CD14-positive monocyte (primary cell): ENCODE measurements at regions not wholly inside any gene's neighbourhood (a gene's known extent, or its start where the extent isn't known, plus 50 kb on each side); places are given as distances from the start of the nearest gene placed in this dataset.

Experiments used
- DNase-seq, 3 donors: peaks; one replicate each; pipeline ENCODE4 v3.0.0-alpha.2; 2011 to 2022
- H2AFZ ChIP-seq: 2 replicates; pipeline ENCODE4 v1.6.0; 2012; ENCODE audit warnings: mild to moderate bottlenecking, low read depth, low read length, inconsistent platforms; ENCODE audit not compliant: insufficient read depth, poor library complexity, severe bottlenecking
- H3K27ac ChIP-seq, 2 donors: 1 replicate in 1 of 2; 2 replicates in 1 of 2; pipeline ENCODE4 v1.5.1; 2012 to 2013; ENCODE audit warnings: low read length in 2 of 2, control low read depth in 1 of 2, inconsistent platforms in 1 of 2, low read depth in 1 of 2, mild to moderate bottlenecking in 1 of 2
- H3K27me3 ChIP-seq, 2 donors: one replicate each; pipeline versions ENCODE4 v1.6.0 to v1.6.1; 2011 to 2013; ENCODE audit warnings: low read length in 2 of 2; ENCODE audit not compliant: control insufficient read depth in 2 of 2, insufficient read depth in 2 of 2
- H3K36me3 ChIP-seq, 2 donors: replicated peaks in 1 of 2; 1 replicate in 1 of 2; 2 replicates in 1 of 2; pipeline versions ENCODE4 v1.5.1 to v1.6.1; 2012 to 2013; ENCODE audit warnings: low read length in 2 of 2, control low read depth in 1 of 2, inconsistent platforms in 1 of 2, mild to moderate bottlenecking in 1 of 2; ENCODE audit not compliant: insufficient read depth in 2 of 2, control insufficient read depth in 1 of 2
- H3K4me1 ChIP-seq, 2 donors: 1 replicate in 1 of 2; 2 replicates in 1 of 2; pipeline versions ENCODE4 v1.5.1 to v1.6.1; 2012 to 2013; ENCODE audit warnings: low read length in 2 of 2, control low read depth in 1 of 2, inconsistent platforms in 1 of 2, mild to moderate bottlenecking in 1 of 2, moderate library complexity in 1 of 2; ENCODE audit not compliant: insufficient read depth in 2 of 2, control insufficient read depth in 1 of 2
- H3K4me2 ChIP-seq: replicated peaks from 2 replicates; pipeline ENCODE3; 2012; ENCODE audit warnings: low read length, moderate library complexity, mild to moderate bottlenecking; ENCODE audit not compliant: poor library complexity, severe bottlenecking; ENCODE audit errors: extremely low read depth
- H3K4me3 ChIP-seq, 3 experiments: fragments of 200-600 bp in 1 of 3; sonication (generic) in 1 of 3; replicated peaks in 1 of 3; 1 replicate in 2 of 3; 2 replicates in 1 of 3; pipeline ENCODE4 v1.5.1; 2011 to 2013; ENCODE audit warnings: low read length in 3 of 3, mild to moderate bottlenecking in 3 of 3, control low read depth in 2 of 3, low read depth in 2 of 3, inconsistent platforms in 1 of 3, moderate library complexity in 1 of 3
- H3K79me2 ChIP-seq: 2 replicates; pipeline ENCODE4 v1.6.0; 2012; ENCODE audit warnings: mild to moderate bottlenecking, control low read depth, inconsistent platforms, low read length, moderate library complexity; ENCODE audit not compliant: insufficient read depth
- H3K9ac ChIP-seq: 2 replicates; pipeline ENCODE4 v1.6.0; 2017; ENCODE audit warnings: low read length, mild to moderate bottlenecking; ENCODE audit not compliant: insufficient read depth, poor library complexity, severe bottlenecking
- H3K9me3 ChIP-seq, 2 donors: replicated peaks in 1 of 2; 1 replicate in 1 of 2; 2 replicates in 1 of 2; pipeline versions ENCODE4 v1.5.1 to v1.6.1; 2012 to 2013; ENCODE audit warnings: low read length in 2 of 2, control low read depth in 1 of 2; ENCODE audit not compliant: control insufficient read depth in 1 of 2, insufficient read depth in 1 of 2
- H4K20me1 ChIP-seq: 2 replicates; pipeline ENCODE4 v1.6.0; 2012; ENCODE audit warnings: mild to moderate bottlenecking, low read length, control low read depth, moderate library complexity; ENCODE audit not compliant: insufficient read depth
- H3K27ac Mint-ChIP-seq, 7 donors: one replicate each; pipeline ENCODE4 v1.8.0; 2020; ENCODE audit warnings: mild to moderate bottlenecking in 7 of 7, mixed read lengths in 7 of 7, moderate library complexity in 6 of 7, inconsistent platforms in 2 of 7
- H3K27me3 Mint-ChIP-seq, 3 donors: one replicate each; pipeline ENCODE4 v1.8.0; 2021 to 2022; ENCODE audit warnings: low read depth in 3 of 3, mild to moderate bottlenecking in 3 of 3, mixed read lengths in 3 of 3, moderate library complexity in 3 of 3, inconsistent platforms in 1 of 3
- H3K36me3 Mint-ChIP-seq, 2 donors: one replicate each; pipeline ENCODE4 v1.8.0; 2020; ENCODE audit warnings: mixed read lengths in 2 of 2, inconsistent platforms in 1 of 2, mild to moderate bottlenecking in 1 of 2
- H3K4me1 Mint-ChIP-seq: one replicate; pipeline ENCODE4 v1.8.0; 2020; ENCODE audit warnings: mild to moderate bottlenecking, mixed read lengths
- H3K4me3 Mint-ChIP-seq, 2 donors: one replicate each; pipeline ENCODE4 v1.8.0; 2020; ENCODE audit warnings: mild to moderate bottlenecking in 2 of 2, mixed read lengths in 2 of 2, moderate library complexity in 1 of 2
- H3K9me3 Mint-ChIP-seq, 7 donors: one replicate each; pipeline ENCODE4 v1.8.0; 2020 to 2022; ENCODE audit warnings: mixed read lengths in 7 of 7, mild to moderate bottlenecking in 6 of 7, moderate library complexity in 6 of 7, inconsistent platforms in 2 of 7
- CTCF ChIP-seq: fragments of 200-600 bp; IDR thresholded peaks from one replicate; pipeline ENCODE4 v1.8.0; 2022; ENCODE audit warnings: antibody characterized with exemption, mild to moderate bottlenecking
- WGBS: methylation state at CpG from one replicate; pipeline ENCODE4 v1.1.5; 2013; ENCODE audit warnings: missing lambda C conversion rate; ENCODE audit not compliant: insufficient coverage; 5-methylcytosine and 5-hydroxymethylcytosine counted together
- intact Hi-C, 2 donors: fragments of 100-400 bp; cut with micrococcal nuclease; formaldehyde crosslinking; loops; one replicate each; pipeline versions ENCODE4 v1.15.0 to v1.15.1; 2023

- H3K4me3 Mint-ChIP-seq = no peak overlapping the region
- no peak overlapping the region for H3K9ac ChIP-seq
- H3K36me3 Mint-ChIP-seq = no peaks in the 10 kb centered on the region
- H2AFZ ChIP-seq = no peak overlapping the region
- no CpG with 5 or more reads among the region's 1 CpG for WGBS
- H3K4me3 ChIP-seq = no peak overlapping the region
- no peak overlapping the region for H3K4me2 ChIP-seq
- H3K27me3 ChIP-seq = no peaks in the 10 kb centered on the region
- TF ChIP-seq CTCF = no peak
- H3K27ac Mint-ChIP-seq = no peak overlapping the region
- no peak overlapping the region for H3K27ac ChIP-seq
- no peaks in the 10 kb centered on the region for H3K4me1 ChIP-seq
- H3K9me3 Mint-ChIP-seq = peaks cover 0 to 1% (median 0%) of the 10 kb centered on the region in 7 donors
- intact Hi-C loops = no loop called here
- DNase-seq = no peak
- H3K4me1 Mint-ChIP-seq = no peaks in the 10 kb centered on the region
- no peaks in the 10 kb centered on the region for H3K79me2 ChIP-seq
- H3K27me3 Mint-ChIP-seq = peaks cover 0 to 5% (median 4%) of the 10 kb centered on the region in 3 donors
- H3K36me3 ChIP-seq = no peaks in the 10 kb centered on the region
- no peaks in the 10 kb centered on the region for H4K20me1 ChIP-seq
- H3K9me3 ChIP-seq = no peaks in the 10 kb centered on the region
Measured at GRCh38 chr5:112614986-112615385, 122.7 kb upstream of the APC start.

- Mint-ChIP-seq H3K4me3 (no peak overlapping the region), H3K27ac (no peak overlapping the region), H3K4me1 (no peaks in the 10 kb centered on the region), H3K36me3 (no peaks in the 10 kb centered on the region), H3K9me3 (peaks cover 0 to 1% (median 0%) of the 10 kb centered on the region in 7 donors), H3K27me3 (peaks cover 2 to 8% (median 6%) of the 10 kb centered on the region in 3 donors)
- H3K9ac ChIP-seq = no peak overlapping the region
- no peak for TF ChIP-seq CTCF
- WGBS = 86% methylated on average over 2 of the region's 8 CpGs
- no peak for DNase-seq
- no peak overlapping the region for H2AFZ ChIP-seq
- H3K4me3 ChIP-seq = no peak overlapping the region
- H4K20me1 ChIP-seq = no peaks in the 10 kb centered on the region
- no peaks in the 10 kb centered on the region for H3K79me2 ChIP-seq
- H3K4me2 ChIP-seq = no peak overlapping the region
- intact Hi-C loops = no loop called here
- H3K4me1 ChIP-seq = no peaks in the 10 kb centered on the region
- H3K9me3 ChIP-seq = no peaks in the 10 kb centered on the region
- H3K27me3 ChIP-seq = no peaks in the 10 kb centered on the region
- H3K36me3 ChIP-seq = no peaks in the 10 kb centered on the region
- H3K27ac ChIP-seq = no peak overlapping the region
Measured at GRCh38 chr5:112616812-112617547, 120.7 kb upstream of the APC start.
